ENCODE measurements at regions not wholly inside any gene's neighbourhood (a gene's known extent, or its start where the extent isn't known, plus 50 kb on each side); places are given as distances from the start of the nearest gene placed in this dataset.

DNA sequence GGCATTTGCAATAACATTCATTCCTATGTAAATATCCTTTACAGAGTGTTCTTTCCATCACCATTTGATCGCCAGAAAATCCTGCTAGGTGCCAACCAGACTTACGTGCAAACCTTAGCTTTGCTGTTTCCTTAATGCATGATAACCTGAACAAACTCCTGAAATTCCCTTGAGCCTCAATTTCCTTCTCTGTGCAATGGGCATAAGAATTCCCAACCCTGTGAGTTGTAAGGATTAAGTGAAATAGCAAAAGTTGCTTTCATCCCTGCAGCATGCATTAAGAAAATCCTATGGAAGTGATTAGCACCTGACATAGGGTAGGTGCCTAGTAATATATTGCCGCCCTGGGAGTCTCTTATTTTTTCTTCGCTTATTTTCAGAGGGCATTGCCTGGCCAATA lies 272.7 kb downstream of the MAF start:
- TF ChIP-seq, protein P1, sequence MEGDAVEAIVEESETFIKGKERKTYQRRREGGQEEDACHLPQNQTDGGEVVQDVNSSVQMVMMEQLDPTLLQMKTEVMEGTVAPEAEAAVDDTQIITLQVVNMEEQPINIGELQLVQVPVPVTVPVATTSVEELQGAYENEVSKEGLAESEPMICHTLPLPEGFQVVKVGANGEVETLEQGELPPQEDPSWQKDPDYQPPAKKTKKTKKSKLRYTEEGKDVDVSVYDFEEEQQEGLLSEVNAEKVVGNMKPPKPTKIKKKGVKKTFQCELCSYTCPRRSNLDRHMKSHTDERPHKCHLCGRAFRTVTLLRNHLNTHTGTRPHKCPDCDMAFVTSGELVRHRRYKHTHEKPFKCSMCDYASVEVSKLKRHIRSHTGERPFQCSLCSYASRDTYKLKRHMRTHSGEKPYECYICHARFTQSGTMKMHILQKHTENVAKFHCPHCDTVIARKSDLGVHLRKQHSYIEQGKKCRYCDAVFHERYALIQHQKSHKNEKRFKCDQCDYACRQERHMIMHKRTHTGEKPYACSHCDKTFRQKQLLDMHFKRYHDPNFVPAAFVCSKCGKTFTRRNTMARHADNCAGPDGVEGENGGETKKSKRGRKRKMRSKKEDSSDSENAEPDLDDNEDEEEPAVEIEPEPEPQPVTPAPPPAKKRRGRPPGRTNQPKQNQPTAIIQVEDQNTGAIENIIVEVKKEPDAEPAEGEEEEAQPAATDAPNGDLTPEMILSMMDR (conservative IDR thresholded peaks at IDR 0.05; ENCODE audit: low read depth in 2 of 2): no peak
- TF ChIP-seq REST (IDR thresholded peaks at IDR 0.05; ENCODE audit: unreplicated experiment): no peak
- TF ChIP-seq EZH2phosphoT487 (IDR thresholded peaks at IDR 0.05; ENCODE audit: unreplicated experiment): no peak
- no peak for TF ChIP-seq JUNB (IDR thresholded peaks at IDR 0.05; ENCODE audit: unreplicated experiment)
- TF ChIP-seq POLR2AphosphoS5 (IDR thresholded peaks at IDR 0.05; ENCODE audit: low read depth): no peak
- TF ChIP-seq CREB1 (CRISPR knock-in tag; IDR thresholded peaks at IDR 0.05; ENCODE audit: low read depth): no peak
- TF ChIP-seq ETS1 (IDR thresholded peaks at IDR 0.05): no peak
- TF ChIP-seq EZH2 (IDR thresholded peaks at IDR 0.05; ENCODE audit: low read depth, unreplicated experiment): no peak
- no peak for TF ChIP-seq NANOG (IDR thresholded peaks at IDR 0.05; ENCODE audit: borderline replicate concordance)
- TF ChIP-seq ZNF331 (CRISPR knock-in tag; IDR thresholded peaks at IDR 0.05; ENCODE audit: low read depth): no peak
- TF ChIP-seq ZNF462 (CRISPR knock-in tag; IDR thresholded peaks at IDR 0.05): no peak
- TF ChIP-seq STAT1 (IDR thresholded peaks at IDR 0.05; ENCODE audit: unreplicated experiment): no peak
